ENCODE measurements at regions not wholly inside any gene's neighbourhood (a gene's known extent, or its start where the extent isn't known, plus 50 kb on each side); places are given as distances from the start of the nearest gene placed in this dataset.

DNA sequence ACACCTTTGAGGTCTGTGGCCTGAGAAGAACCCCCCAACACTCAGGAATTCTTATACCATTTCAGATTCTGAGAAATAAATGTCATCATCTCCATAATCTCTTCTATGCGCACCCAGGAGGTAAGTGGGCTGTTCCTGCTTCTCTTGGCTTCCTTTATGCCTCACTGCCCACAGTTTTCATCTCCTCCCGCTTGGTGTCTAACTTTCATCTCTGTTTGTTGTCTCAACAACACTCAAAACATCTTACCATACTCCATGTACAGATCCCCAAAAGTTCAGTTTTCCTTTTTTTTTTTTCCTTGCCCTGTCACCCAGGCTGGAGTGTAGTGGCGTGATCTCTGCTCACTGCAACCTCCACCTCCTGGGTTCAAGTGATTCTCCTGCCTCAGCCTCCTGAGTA, 170.2 kb upstream of the FREM1 start:
- TF ChIP-seq, protein P1, sequence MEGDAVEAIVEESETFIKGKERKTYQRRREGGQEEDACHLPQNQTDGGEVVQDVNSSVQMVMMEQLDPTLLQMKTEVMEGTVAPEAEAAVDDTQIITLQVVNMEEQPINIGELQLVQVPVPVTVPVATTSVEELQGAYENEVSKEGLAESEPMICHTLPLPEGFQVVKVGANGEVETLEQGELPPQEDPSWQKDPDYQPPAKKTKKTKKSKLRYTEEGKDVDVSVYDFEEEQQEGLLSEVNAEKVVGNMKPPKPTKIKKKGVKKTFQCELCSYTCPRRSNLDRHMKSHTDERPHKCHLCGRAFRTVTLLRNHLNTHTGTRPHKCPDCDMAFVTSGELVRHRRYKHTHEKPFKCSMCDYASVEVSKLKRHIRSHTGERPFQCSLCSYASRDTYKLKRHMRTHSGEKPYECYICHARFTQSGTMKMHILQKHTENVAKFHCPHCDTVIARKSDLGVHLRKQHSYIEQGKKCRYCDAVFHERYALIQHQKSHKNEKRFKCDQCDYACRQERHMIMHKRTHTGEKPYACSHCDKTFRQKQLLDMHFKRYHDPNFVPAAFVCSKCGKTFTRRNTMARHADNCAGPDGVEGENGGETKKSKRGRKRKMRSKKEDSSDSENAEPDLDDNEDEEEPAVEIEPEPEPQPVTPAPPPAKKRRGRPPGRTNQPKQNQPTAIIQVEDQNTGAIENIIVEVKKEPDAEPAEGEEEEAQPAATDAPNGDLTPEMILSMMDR (optimal IDR thresholded peaks at IDR 0.05 in 1 of 3, IDR thresholded peaks at IDR 0.05 in 1 of 3, conservative IDR thresholded peaks at IDR 0.05 in 1 of 3; ENCODE audit: extremely low read depth in 1 of 3, insufficient read depth in 2 of 3, low read length in 3 of 3) = no peak
- TF ChIP-seq EZH2 (IDR thresholded peaks at IDR 0.05; ENCODE audit: low read length) = no peak
